GM19372 (cell line): ENCODE measurements at regions not wholly inside any gene's neighbourhood (a gene's known extent, or its start where the extent isn't known, plus 50 kb on each side); places are given as distances from the start of the nearest gene placed in this dataset.
"Not testable (repeated sequence)": the region's sequence is repeated elsewhere in the genome, so short reads cannot be mapped to it uniquely, and the experiment has no call there.

Experiments used
- ATAC-seq: cut with Tn5 transposase; IDR thresholded peaks from one replicate; pipeline ENCODE4 v1.9.1; 2021; ENCODE audit warnings: mild to moderate bottlenecking, low read depth, moderate library complexity; ENCODE audit not compliant: unreplicated experiment

- no peak for ATAC-seq
Observed at GRCh38 chr12:84091651-84092050, 820.9 kb downstream of the SLC6A15 start.

DNA sequence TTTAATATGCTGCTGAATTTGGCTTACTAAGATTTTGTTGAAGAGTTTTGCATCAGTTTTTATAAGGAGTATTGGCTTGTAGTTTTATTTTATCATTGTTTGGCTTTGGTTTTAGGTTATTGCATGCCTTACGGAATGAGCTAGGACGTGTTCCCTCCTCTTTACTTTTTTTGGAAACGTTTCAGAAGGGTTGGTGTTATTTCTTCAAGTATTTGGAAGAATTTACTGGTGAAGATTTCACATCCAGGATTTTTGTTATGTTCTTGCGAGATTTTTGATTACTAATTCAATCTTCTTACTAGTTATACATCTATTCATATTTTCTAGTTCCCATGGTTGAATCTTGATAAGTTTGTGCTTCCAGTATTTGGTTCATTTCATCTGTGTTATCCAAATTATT is 823.2 kb downstream of the SLC6A15 start:
- no peak for ATAC-seq

GRCh38 chr12:84085046-84085445 is 827.6 kb downstream of the SLC6A15 start:
- ATAC-seq, result no peak

- no peak for ATAC-seq
Observed at GRCh38 chr12:84079626-84080025, 833.0 kb downstream of the SLC6A15 start.

GRCh38 chr12:84077679-84078078 is 834.9 kb downstream of the SLC6A15 start:
- no peak for ATAC-seq

DNA sequence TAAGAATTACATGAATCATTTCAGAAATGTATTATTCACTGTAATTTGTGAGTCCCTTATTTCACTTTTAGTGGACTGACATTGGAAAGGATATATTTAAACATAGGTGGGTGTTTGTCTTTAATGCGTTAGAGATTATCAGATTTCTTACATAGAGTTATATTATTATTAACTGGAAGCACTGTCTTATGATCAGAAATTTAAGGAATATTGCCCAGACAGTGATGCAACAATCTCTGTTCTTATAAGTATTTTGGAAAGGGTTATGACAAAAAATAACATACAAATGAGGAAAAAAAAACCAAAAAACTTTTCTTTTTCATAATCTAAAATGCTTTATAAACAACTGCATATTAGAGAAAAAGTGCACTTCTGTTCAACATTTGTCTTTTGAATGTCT is 836.6 kb downstream of the SLC6A15 start:
- ATAC-seq, result no peak

DNA sequence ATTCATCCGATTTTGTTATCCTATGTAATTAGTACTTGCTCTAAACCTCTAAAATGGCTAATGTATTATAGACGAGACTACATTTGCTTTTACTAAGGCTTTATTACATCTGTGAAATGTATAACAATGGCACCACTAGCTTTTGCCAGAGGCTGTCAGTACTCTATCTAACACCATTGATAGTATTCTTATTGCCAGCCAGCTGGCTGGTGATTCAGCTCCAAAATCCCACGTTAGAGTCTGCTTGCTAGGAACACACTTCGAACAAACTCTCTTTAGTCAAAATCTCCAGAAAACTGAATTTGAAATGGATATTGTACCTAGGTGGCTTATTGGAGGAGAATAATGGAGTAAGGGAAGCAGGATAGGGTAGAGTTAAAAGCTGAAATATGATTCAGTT is 839.2 kb downstream of the SLC6A15 start:
- ATAC-seq, result no peak

DNA sequence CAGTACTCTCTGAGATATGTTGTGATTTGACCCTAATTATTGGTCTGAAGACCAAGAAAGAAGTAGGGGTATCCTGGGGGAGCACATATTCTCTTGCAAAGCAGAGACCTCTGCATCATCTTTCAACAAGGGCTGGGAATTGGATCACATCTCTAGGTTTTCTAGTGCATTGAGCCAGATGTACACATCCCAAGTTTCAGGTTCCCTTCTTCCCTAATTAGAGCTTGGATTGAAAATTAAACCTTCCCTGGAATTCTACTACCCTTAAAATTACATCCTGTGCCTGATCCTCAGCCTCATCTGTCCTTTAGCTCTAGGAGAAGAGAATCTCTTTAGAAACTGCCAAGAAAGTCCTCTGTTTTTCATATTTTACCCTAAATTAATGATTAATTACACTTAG is 839.6 kb downstream of the SLC6A15 start:
- ATAC-seq, result no peak

DNA sequence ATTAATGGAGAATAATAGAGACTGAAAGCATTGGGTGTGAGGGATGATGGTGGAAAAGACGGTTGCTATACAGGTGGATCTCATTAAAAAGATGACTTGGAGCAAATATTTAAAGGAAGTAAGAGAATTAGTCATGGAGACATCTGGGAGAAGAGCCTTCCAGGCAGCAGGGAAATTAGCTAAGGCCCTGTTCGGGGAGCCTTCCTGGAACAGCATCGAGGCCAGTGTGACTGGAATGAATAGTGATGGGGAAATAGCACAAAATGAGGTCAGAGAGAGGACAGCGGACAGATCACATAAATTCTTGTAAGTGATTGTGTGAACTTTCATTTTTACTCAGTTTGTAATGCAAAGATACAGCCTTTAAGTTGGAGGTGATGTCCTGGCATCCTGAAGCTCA is 842.3 kb downstream of the SLC6A15 start:
- ATAC-seq, result no peak

- ATAC-seq, result no peak
Observed at GRCh38 chr12:84069699-84070098, 842.9 kb downstream of the SLC6A15 start.

GRCh38 chr12:84069198-84069597 is 843.4 kb downstream of the SLC6A15 start:
- ATAC-seq, result no peak

DNA sequence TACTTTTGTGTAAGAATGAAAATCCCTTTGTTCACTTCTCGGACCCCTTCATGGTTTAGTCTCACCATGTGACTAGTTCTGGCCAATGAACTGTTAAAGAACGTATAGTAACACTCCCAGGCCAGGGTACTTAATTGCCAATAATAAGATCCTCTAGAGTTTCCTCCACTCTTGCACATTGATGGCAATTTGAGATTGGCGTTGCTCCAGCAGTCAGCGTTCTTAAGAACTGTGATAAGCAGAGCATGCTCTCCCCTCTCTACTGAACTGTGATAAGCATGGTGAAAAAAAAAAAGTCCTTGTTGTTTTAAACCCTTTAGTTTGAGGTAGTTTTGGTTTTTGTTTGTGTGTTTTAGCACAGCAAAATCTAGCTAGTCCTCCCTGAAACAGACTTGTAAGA is 854.5 kb downstream of the SLC6A15 start:
- no peak for ATAC-seq

DNA sequence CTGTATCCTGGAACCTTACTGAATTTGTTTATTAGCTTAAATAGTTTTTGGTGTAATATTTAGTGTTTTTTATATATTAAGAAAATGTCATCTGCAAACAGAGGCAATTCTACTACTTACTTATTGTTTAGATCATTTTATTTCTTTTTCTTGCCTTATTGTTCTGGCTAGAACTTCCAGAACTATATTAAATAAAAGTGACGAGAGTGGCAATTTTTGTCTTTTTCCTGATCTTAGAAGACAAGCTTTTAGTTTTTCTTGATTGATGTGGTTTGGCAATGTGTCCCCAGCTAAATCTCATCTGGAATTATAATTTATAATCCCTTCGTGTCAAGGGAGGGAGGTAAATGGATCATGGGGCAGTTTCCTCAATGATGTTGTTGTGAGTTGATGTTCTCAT is 857.8 kb downstream of the SLC6A15 start:
- ATAC-seq, result no peak

GRCh38 chr12:84047881-84048280 is 864.7 kb downstream of the SLC6A15 start:
- ATAC-seq, result no peak

DNA sequence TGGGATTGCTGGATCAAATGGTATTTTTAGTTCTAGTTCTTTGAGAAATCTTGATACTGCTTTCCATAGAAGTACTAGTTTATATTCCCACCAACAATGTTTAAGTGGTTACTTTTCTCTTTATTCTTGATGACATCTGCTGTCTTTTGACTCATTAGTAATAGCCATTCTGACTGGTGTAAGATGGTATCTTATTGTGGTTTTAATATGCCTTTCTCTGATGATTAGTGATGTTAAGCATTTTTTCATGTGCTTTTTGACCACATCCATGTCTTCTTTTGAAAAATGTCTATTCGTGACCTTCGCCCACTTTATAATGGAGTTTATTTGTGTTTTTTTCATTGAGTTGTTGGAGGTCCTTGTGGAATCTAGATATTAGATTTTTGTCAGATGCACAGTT is 865.7 kb downstream of the SLC6A15 start:
- ATAC-seq, result no peak

- no peak for ATAC-seq
Observed at GRCh38 chr12:84043355-84043754, 869.2 kb downstream of the SLC6A15 start.

GRCh38 chr12:84038242-84038641 is 874.4 kb downstream of the SLC6A15 start:
- ATAC-seq, result no peak

DNA sequence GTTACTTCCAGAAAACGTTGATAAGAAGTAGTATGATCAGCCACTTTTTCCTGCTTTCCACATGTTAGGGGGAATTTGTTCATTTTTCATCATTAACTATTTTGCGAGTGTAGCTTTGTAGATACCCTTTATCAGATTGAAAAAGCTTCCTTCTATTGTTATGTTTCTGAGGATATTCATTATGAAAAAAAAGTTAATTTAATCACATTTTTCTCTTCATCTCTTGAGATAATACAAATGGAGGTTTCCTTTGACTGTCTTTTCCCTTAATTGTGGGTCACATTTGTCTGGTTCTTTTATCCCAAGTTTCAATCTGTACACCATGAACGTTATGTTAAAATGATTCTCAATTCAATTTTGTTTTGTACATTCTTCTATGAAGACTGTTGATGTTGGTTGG is 875.7 kb downstream of the SLC6A15 start:
- no peak for ATAC-seq

GRCh38 chr12:84035766-84036165 is 876.8 kb downstream of the SLC6A15 start:
- no peak for ATAC-seq

GRCh38 chr12:84034871-84035270 is 877.7 kb downstream of the SLC6A15 start:
- no peak for ATAC-seq

DNA sequence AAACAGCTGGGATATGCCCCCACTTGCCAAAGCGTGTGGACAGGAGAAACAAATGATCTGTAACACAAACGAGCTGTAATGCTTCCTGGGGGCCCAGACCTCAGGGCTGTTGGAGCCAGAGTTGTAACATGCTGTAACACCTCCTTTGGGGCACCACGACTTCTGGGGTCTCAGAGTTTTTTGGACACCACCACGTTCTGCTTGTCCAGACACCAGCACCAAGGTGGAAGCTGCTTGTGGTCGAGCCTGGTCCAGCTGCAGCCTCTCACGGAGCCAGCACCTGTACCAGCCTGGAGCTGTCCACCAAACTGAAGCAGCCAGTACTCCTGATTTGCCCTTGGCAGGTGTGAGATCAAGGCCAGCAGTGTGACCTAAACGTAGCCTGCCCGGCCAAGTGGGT is 879.4 kb downstream of the SLC6A15 start:
- no peak for ATAC-seq

DNA sequence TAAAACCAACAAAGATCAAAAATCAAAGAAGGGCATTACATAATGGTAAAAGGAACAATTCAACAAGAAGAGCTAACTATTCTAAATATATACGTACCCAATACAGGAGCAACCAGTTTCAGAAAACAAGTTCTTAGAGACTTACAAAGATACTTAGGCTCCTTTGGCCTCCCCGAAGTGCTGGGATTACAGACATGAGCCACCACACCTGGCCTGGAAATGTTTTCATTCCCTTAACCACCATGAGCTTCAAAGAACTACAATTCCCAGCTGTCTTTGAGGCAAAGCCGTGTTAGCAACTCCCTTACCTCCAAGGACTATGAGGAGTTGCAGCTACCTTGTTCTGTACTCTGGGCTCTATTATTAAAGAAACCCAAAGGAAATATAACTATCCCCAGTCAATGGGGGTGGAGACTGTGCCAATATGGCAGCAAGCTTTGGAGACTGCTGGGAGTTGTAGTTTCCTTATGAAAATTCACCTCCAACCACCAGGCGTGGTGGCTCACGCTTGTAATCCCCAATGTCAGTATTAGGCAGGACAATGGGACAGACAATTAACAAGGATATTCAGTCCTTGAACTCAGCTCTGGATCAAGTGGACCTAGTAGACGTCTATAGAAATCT is 893.9 kb downstream of the SLC6A15 start:
- not testable (repeated sequence) for ATAC-seq

DNA sequence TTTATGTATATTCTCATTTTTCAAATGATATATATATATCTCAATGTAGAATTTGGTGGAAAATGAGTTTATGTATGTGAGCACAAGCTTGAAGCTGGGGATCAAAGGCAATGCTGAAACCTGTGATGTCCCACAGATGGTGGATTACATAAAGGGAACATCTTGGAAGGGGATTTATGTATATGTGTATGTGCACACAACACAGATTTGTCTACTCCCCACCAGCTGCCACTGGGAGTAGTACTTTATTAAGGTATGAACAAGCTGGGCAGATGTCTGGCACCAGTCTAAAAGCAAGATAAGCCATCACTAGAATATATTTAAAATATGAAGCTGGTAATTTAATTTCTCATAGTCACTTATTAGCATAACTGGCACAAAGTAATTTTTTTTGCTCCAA is 895.6 kb downstream of the SLC6A15 start:
- ATAC-seq, result no peak
